ENCODE measurements at regions not wholly inside any gene's neighbourhood (a gene's known extent, or its start where the extent isn't known, plus 50 kb on each side); places are given as distances from the start of the nearest gene placed in this dataset.

DNA sequence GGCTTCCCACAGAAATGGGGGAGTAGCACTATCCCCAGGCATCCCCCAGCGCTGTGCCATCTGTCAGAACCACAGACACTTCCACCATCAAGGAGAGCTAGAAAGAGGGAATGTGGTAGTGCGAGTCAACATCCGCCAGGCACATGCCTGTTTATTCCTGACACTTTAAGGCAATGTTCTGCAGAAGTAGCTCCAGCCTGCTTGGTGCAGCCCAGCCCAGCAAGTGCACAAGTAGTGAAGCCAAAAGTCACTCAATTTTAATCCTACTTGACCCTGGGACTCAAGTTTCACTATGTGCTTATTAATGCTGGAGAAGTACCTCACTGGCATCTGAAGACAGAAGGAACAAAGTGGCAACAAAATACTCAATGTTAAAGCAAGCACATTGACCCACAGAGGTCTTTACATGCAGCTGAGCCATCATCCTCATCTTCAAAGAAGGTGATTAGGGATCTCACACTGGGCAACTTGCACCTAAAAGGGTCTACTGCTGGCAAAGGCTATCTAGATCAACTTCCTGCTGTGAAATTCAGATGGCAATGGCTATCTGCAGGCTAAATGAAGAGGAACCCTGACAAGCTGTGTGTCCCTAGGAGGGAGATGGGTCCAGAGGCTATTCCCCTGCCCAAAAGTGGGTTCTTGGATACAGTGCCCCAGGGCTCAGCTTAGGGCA lies 61.4 kb upstream of the CLDN18 start:
- intact Hi-C loops (cut with DNase I), result loop anchor here in 9 of 10 donors (5.0 to 10.0 kb wide), 4 partner anchors 841 to 916 kb away; no protein-coding TSS in a partner anchor
- no peak for TF ChIP-seq POLR2A (IDR thresholded peaks at IDR 0.05)
- TF ChIP-seq, protein P1, sequence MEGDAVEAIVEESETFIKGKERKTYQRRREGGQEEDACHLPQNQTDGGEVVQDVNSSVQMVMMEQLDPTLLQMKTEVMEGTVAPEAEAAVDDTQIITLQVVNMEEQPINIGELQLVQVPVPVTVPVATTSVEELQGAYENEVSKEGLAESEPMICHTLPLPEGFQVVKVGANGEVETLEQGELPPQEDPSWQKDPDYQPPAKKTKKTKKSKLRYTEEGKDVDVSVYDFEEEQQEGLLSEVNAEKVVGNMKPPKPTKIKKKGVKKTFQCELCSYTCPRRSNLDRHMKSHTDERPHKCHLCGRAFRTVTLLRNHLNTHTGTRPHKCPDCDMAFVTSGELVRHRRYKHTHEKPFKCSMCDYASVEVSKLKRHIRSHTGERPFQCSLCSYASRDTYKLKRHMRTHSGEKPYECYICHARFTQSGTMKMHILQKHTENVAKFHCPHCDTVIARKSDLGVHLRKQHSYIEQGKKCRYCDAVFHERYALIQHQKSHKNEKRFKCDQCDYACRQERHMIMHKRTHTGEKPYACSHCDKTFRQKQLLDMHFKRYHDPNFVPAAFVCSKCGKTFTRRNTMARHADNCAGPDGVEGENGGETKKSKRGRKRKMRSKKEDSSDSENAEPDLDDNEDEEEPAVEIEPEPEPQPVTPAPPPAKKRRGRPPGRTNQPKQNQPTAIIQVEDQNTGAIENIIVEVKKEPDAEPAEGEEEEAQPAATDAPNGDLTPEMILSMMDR (IDR thresholded peaks at IDR 0.05), result no peak
- no peak overlapping the region for H3K27ac ChIP-seq
- ATAC-seq (no peak), DNase-seq (no peak)
- no peaks in the 10 kb centered on the region for H3K36me3 ChIP-seq
- H3K4me1 ChIP-seq, result no peaks in the 10 kb centered on the region
- no peak overlapping the region for H3K4me3 ChIP-seq
- peaks cover 0 to 13% (median 0%) of the 10 kb centered on the region in 12 donors for H3K9me3 ChIP-seq
- WGBS, 4 donors, result 47 to 61% (median 52%) methylated on average over 3 of the region's 3 CpGs
- no peaks in the 10 kb centered on the region for H3K27me3 ChIP-seq

DNA sequence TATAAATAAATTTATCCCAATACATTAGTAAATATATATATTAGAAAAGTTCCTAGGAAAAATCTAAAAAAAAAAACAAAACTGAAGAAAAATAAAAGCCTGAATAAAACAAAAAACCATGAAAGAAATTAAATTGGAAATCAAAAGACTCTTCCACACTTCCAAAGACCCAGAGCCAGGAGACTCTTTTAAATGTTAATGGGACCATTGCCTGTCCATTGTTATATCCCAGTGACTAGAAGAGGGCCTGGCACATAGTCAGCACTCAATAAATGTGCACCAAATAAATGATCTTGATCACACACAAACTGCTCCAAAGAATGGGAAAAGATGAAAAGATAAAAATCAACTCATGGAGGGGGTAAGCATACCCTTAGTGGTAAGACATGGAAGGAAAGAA lies 51.3 kb upstream of the CLDN18 start:
- no peak for TF ChIP-seq POLR2A (IDR thresholded peaks at IDR 0.05)
- TF ChIP-seq, protein P1 (IDR thresholded peaks at IDR 0.05), result no peak

More for the DNA sequence above, 51.3 kb upstream of the CLDN18 start:
- Histone ChIP-seq H3K4me1 (no peaks in the 10 kb centered on the region), H3K4me3 (no peak overlapping the region), H3K9me3 (peaks cover 0 to 13% (median 0%) of the 10 kb centered on the region in 12 donors), H3K27ac (no peak overlapping the region), H3K27me3 (peaks cover 0 to 6% (median 0%) of the 10 kb centered on the region in 9 donors), H3K36me3 (no peaks in the 10 kb centered on the region)
- ATAC-seq (no peak), DNase-seq (no peak)
- intact Hi-C loops (cut with DNase I), result no loop called here

Data from heart left ventricle (tissue), 16 donors.